ENCODE measurements at regions not wholly inside any gene's neighbourhood (a gene's known extent, or its start where the extent isn't known, plus 50 kb on each side); places are given as distances from the start of the nearest gene placed in this dataset.
A peak's percentile ranks its signal among the peaks of the same experiment; 100 is the strongest.

- no peak for FAIRE-seq
- H3K9me3 Mint-ChIP-seq (ENCODE audit: unreplicated experiment): no peaks in the 10 kb centered on the region
- Histone ChIP-seq H2AFZ (ENCODE audit: low read depth, low read length) (no peak overlapping the region), H4K20me1 (ENCODE audit: insufficient read depth, low read length) (no peaks in the 10 kb centered on the region), H3K4me2 (ENCODE audit: low read length) (no peak overlapping the region), H3K79me2 (ENCODE audit: insufficient read depth, low read length) (no peaks in the 10 kb centered on the region), H3K4me1 (ENCODE audit: insufficient read depth, low read length) (peaks cover 22% of the 10 kb centered on the region), H3K9me3 (ENCODE audit: insufficient read depth, low read depth, low read length) (no peaks in the 10 kb centered on the region), H3K4me3 (ENCODE audit: insufficient read depth, low read depth, low read length) (no peak overlapping the region), H3K36me3 (ENCODE audit: insufficient read depth, low read length) (no peaks in the 10 kb centered on the region), H3K27me3 (ENCODE audit: insufficient read depth, low read length) (no peaks in the 10 kb centered on the region), H3K27ac (ENCODE audit: low read depth, low read length) (no peak overlapping the region), H3K9ac (ENCODE audit: low read length) (no peak overlapping the region)
- peaks cover 31% of the 10 kb centered on the region for H3K4me1 Mint-ChIP-seq (ENCODE audit: low read depth, unreplicated experiment)
- no peak overlapping the region for H3K27ac Mint-ChIP-seq (ENCODE audit: unreplicated experiment)
- H3K4me3 Mint-ChIP-seq (ENCODE audit: unreplicated experiment): no peak overlapping the region
- TF ChIP-seq, protein P1, sequence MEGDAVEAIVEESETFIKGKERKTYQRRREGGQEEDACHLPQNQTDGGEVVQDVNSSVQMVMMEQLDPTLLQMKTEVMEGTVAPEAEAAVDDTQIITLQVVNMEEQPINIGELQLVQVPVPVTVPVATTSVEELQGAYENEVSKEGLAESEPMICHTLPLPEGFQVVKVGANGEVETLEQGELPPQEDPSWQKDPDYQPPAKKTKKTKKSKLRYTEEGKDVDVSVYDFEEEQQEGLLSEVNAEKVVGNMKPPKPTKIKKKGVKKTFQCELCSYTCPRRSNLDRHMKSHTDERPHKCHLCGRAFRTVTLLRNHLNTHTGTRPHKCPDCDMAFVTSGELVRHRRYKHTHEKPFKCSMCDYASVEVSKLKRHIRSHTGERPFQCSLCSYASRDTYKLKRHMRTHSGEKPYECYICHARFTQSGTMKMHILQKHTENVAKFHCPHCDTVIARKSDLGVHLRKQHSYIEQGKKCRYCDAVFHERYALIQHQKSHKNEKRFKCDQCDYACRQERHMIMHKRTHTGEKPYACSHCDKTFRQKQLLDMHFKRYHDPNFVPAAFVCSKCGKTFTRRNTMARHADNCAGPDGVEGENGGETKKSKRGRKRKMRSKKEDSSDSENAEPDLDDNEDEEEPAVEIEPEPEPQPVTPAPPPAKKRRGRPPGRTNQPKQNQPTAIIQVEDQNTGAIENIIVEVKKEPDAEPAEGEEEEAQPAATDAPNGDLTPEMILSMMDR (IDR thresholded peaks at IDR 0.05; ENCODE audit: insufficient read depth, low read depth, low read length): no peak
- TF ChIP-seq EZH2 (IDR thresholded peaks at IDR 0.05; ENCODE audit: insufficient read depth, low read length): no peak
- no peak for DNase-seq (ENCODE audit: low read depth)
- no peaks in the 10 kb centered on the region for H3K36me3 Mint-ChIP-seq (ENCODE audit: low read depth, unreplicated experiment)
- H3K27me3 Mint-ChIP-seq (ENCODE audit: low read depth, unreplicated experiment): no peaks in the 10 kb centered on the region
Measured at GRCh38 chr6:14746139-14746837, 499.6 kb upstream of the JARID2 start.

- H2AFZ ChIP-seq (ENCODE audit: low read depth, low read length): no peak overlapping the region
- H3K9me3 ChIP-seq (ENCODE audit: insufficient read depth, low read depth, low read length): no peaks in the 10 kb centered on the region
- H3K9me3 Mint-ChIP-seq (ENCODE audit: unreplicated experiment): no peaks in the 10 kb centered on the region
- H3K79me2 ChIP-seq (ENCODE audit: insufficient read depth, low read length): no peaks in the 10 kb centered on the region
- H3K27ac Mint-ChIP-seq (ENCODE audit: unreplicated experiment): no peak overlapping the region
- no peak overlapping the region for H3K4me2 ChIP-seq (ENCODE audit: low read length)
- DNase-seq (ENCODE audit: low read depth): peak; percentile 90
- no peak overlapping the region for H3K9ac ChIP-seq (ENCODE audit: low read length)
- TF ChIP-seq, protein P1 (IDR thresholded peaks at IDR 0.05; ENCODE audit: insufficient read depth, low read depth, low read length): no peak
- TF ChIP-seq EZH2 (IDR thresholded peaks at IDR 0.05; ENCODE audit: insufficient read depth, low read length): no peak
- FAIRE-seq: peak; percentile 47
- H3K4me1 ChIP-seq (ENCODE audit: insufficient read depth, low read length): peaks cover 15% of the 10 kb centered on the region
- no peaks in the 10 kb centered on the region for H4K20me1 ChIP-seq (ENCODE audit: insufficient read depth, low read length)
- no peak overlapping the region for H3K27ac ChIP-seq (ENCODE audit: low read depth, low read length)
- H3K4me3 ChIP-seq (ENCODE audit: insufficient read depth, low read depth, low read length): no peak overlapping the region
- H3K36me3 Mint-ChIP-seq (ENCODE audit: low read depth, unreplicated experiment): no peaks in the 10 kb centered on the region
- no peaks in the 10 kb centered on the region for H3K36me3 ChIP-seq (ENCODE audit: insufficient read depth, low read length)
- peaks cover 30% of the 10 kb centered on the region for H3K4me1 Mint-ChIP-seq (ENCODE audit: low read depth, unreplicated experiment)
- no peaks in the 10 kb centered on the region for H3K27me3 ChIP-seq (ENCODE audit: insufficient read depth, low read length)
- H3K27me3 Mint-ChIP-seq (ENCODE audit: low read depth, unreplicated experiment): no peaks in the 10 kb centered on the region
- H3K4me3 Mint-ChIP-seq (ENCODE audit: unreplicated experiment): no peak overlapping the region
Measured at GRCh38 chr6:14747881-14748520, 497.9 kb upstream of the JARID2 start.

DNA sequence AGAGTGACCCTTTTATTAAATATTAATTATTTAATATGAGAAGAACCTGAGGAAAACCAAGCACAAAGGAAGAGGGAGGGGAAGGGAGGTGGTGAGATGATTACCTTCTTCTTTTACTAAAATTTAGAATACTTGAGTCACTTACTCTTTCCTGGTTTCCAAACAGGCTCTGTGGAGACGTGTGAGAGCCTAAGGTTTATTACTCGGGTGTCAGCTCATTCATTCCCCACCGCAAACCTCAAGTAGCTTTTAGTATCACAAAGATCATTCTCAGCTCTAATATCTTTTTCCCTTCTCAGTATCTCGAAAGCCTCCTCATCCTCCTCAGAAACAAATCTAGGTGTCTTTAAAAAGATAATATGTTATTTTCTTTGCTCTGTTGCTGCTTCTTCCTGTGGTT lies 497.2 kb upstream of the JARID2 start:
- no peaks in the 10 kb centered on the region for H3K36me3 ChIP-seq (ENCODE audit: insufficient read depth, low read length)
- no peak overlapping the region for H3K4me3 Mint-ChIP-seq (ENCODE audit: unreplicated experiment)
- H3K79me2 ChIP-seq (ENCODE audit: insufficient read depth, low read length): no peaks in the 10 kb centered on the region
- peaks cover 24% of the 10 kb centered on the region for H3K4me1 Mint-ChIP-seq (ENCODE audit: low read depth, unreplicated experiment)
- H4K20me1 ChIP-seq (ENCODE audit: insufficient read depth, low read length): no peaks in the 10 kb centered on the region
- no peak overlapping the region for H2AFZ ChIP-seq (ENCODE audit: low read depth, low read length)
- no peak overlapping the region for H3K27ac Mint-ChIP-seq (ENCODE audit: unreplicated experiment)
- no peak overlapping the region for H3K27ac ChIP-seq (ENCODE audit: low read depth, low read length)
- FAIRE-seq (no peak), DNase-seq (ENCODE audit: low read depth) (no peak)
- no peaks in the 10 kb centered on the region for H3K36me3 Mint-ChIP-seq (ENCODE audit: low read depth, unreplicated experiment)
- TF ChIP-seq, protein P1 (IDR thresholded peaks at IDR 0.05; ENCODE audit: insufficient read depth, low read depth, low read length): no peak
- TF ChIP-seq EZH2 (IDR thresholded peaks at IDR 0.05; ENCODE audit: insufficient read depth, low read length): no peak
- H3K4me3 ChIP-seq (ENCODE audit: insufficient read depth, low read depth, low read length): no peak overlapping the region
- H3K9me3 Mint-ChIP-seq (ENCODE audit: unreplicated experiment): no peaks in the 10 kb centered on the region
- no peaks in the 10 kb centered on the region for H3K27me3 ChIP-seq (ENCODE audit: insufficient read depth, low read length)
- H3K4me2 ChIP-seq (ENCODE audit: low read length): no peak overlapping the region
- H3K4me1 ChIP-seq (ENCODE audit: insufficient read depth, low read length): peaks cover 8% of the 10 kb centered on the region
- no peaks in the 10 kb centered on the region for H3K27me3 Mint-ChIP-seq (ENCODE audit: low read depth, unreplicated experiment)
- no peak overlapping the region for H3K9ac ChIP-seq (ENCODE audit: low read length)
- no peaks in the 10 kb centered on the region for H3K9me3 ChIP-seq (ENCODE audit: insufficient read depth, low read depth, low read length)
